ENCODE measurements at regions not wholly inside any gene's neighbourhood (a gene's known extent, or its start where the extent isn't known, plus 50 kb on each side); places are given as distances from the start of the nearest gene placed in this dataset.

- no peak for DNase-seq (ENCODE audit: low spot score)
Measured at GRCh38 chr4:32042486-32043247, 1322.5 kb downstream of the PCDH7 start.

- no peak for DNase-seq (ENCODE audit: low spot score)
Measured at GRCh38 chr4:32043248-32043633, 1323.1 kb downstream of the PCDH7 start.

GRCh38 chr4:32061916-32062315 is 1341.7 kb downstream of the PCDH7 start:
- DNase-seq (ENCODE audit: low spot score), result no peak

DNA sequence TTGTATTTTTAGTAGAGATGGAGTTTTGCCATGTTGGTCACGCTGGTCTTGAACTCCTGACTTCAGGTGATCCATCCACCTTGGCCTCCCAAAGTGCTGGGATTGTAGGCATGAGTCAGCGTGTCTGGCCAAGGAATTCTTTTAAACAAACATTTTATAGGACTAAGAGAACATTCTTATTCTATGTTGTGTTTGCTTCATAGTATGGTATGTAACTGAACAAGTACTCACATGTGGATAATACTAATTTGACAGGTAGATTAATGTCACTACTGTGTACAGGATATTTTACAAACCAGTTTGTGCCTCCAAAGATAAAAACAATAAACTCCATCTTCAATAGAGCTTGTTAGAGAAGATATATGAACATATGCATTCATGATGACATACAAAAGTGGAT is 1353.4 kb downstream of the PCDH7 start:
- DNase-seq (ENCODE audit: low spot score), result no peak

DNA sequence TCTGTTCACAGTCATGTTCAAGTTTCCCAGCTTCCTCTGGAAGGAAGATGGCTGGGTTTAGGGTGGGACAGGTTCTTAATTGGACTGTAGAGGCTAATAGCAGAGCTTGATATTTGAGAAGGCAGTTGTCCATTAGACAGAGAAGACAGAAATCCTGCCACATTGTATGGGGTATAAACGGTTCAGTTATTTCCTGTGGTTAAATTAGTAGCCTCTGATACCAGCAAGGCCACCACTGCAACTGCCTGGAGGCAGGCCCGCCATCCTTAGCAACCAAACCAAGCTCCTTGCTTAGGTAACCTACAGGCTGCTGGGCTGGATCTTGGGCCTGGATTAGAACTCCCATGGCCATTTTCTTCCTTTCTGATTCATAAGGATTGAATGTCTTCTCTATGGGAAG is 1367.0 kb downstream of the PCDH7 start:
- no peak for DNase-seq (ENCODE audit: low spot score)

DNA sequence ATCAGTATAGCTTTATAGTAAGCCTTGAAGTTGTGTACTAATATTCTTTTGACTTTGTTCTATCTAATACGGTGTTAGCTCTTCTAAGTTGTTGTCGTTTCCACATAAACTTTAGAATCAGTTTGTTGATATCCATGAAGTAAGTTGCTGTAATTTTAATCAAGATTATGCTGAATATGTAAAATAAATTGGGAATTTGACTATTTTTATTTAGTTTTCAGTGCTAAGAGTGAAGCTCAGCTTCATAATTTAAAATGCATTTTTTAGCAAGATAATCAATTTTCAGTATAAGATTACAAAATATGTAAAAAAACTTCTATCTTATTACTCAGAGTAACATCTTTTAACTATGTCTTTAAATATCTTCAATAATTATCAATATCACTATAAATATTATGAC is 1374.8 kb downstream of the PCDH7 start:
- no peak for DNase-seq (ENCODE audit: low spot score)

DNA sequence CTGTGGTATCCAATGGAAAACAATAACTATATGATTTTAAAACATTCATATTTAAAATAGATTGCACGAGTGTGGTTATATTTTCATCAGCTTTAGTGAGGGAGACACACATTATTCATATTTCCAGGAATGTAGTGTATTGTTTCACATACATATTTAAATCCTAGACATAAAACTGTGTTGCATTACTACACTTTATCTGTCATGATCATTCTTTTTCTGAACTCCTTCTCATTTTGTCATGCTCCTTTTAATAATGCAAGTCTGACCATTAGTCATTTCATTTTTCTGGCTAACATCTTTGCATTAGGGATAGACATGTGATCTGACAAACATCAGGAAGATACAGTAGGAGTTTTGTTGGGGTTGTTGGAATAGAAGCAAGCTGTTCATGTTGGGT is 1382.7 kb downstream of the PCDH7 start:
- DNase-seq (ENCODE audit: low spot score), result no peak

GRCh38 chr4:32106767-32107166 is 1386.6 kb downstream of the PCDH7 start:
- no peak for DNase-seq (ENCODE audit: low spot score)

DNA sequence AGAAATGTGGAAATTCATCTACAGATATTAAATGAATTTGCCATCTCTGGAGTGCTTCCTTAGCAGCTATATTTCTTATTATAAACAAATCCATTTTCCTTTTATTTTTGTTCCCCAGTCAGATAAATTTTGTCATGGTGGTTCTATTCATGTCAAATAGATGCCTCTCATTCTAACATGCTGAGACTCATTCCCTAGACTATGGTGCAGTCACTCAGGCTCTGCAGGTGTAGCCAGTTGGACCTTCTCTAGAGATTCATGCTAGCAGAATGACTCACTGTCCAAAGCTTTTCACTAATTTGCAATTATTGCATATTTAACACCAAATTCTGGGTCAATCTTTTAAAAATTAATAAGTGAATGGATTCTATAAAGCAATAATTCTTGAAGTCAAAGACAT is 1392.7 kb downstream of the PCDH7 start:
- DNase-seq (ENCODE audit: low spot score), result no peak

- no peak for DNase-seq (ENCODE audit: low spot score)
Measured at GRCh38 chr4:32117693-32118092, 1397.5 kb downstream of the PCDH7 start.

GRCh38 chr4:32119907-32120306 is 1399.7 kb downstream of the PCDH7 start:
- DNase-seq (ENCODE audit: low spot score), result no peak

DNA sequence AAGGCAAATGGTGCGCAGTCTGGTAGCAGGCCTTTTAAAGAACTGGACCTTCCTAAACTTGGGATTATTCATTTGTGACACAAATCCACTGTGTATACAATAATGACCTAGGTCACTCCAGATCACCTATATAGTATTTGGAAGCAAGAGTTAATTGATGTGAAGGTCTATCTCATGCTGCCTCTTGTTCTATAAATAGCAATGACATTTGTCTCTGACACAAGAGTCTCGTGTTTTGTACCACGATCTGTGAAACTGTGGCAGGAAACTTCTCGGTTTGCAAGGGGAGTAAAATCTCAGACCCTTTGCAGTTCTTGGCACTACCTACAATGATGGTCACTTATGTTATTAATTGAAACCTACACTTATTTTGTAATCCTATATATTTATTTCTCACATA is 1408.4 kb downstream of the PCDH7 start:
- DNase-seq (ENCODE audit: low spot score), result no peak

DNA sequence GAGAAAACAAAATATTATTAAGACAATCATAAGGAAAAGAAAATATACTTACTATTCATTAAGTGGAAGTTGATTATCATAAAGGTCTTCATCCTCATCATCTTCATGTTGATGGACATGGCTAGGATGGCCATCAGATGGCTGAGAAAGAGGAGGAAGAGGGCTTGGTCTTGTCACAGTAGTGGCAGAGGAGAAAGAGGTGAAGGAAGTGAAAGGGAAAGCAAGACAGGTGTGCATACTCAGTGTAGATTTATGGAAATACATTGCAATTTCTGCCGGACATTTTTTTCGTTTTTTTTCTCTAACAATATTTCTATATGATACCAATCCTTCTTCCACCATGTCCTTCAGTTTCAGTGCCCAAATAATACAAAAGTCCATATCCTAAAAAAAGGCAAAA is 1409.8 kb downstream of the PCDH7 start:
- no peak for DNase-seq (ENCODE audit: low spot score)

DNA sequence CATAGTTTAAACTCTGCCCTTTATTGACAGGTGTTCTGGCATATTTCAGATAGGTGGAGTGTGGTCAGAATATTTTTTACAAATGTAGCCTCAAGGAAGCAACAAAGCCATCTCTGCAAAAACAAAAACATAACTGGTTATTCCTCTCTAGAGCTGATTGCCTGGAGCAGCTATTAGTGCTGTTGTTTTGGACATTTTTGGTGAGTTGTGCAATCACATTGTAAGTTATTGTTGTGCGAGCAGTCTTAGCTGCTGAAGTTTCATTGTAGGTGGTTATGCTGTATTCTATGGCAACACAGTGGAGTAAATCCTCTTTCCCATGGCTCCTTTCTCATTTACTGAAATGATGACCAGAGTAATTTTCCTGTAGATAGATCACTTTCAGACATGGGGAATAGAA is 1413.0 kb downstream of the PCDH7 start:
- DNase-seq (ENCODE audit: low spot score), result no peak

DNA sequence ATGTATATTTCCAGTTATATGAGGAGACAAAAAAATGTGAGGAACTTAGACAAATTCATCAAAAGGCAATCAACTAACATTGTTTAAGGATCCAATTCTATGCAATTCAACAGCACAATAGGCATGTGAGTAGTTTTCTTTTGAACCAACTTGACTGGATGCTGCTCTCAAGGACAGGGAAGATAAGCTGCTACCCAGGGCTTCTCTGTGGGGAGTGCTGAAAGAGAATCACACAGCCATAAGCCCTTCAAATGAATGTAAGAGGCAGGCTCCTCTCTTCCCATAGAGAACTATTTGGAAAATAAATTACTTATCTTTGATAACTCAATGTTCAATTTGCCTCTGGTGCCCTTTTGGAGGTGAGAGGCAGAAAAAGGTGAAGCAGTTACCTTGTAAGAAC is 1413.6 kb downstream of the PCDH7 start:
- DNase-seq (ENCODE audit: low spot score), result no peak

DNA sequence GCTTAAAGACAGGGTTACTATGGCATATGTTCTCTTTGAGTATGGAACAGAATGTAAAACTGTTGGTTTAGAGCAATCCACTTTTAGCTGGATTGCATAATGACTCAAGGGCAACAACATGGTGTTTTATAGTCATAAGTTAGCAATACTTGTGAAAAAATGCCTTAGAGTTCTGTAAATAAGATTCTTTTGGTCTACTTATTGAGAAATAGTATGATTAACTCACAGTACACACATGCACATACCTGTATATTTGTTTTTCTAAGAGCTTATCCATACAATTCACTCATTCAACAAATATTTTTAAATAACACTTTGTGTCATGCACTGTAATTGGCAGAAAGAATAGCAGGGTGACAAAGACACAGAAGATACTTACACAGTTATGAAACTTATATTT is 1415.5 kb downstream of the PCDH7 start:
- DNase-seq (ENCODE audit: low spot score), result no peak

DNA sequence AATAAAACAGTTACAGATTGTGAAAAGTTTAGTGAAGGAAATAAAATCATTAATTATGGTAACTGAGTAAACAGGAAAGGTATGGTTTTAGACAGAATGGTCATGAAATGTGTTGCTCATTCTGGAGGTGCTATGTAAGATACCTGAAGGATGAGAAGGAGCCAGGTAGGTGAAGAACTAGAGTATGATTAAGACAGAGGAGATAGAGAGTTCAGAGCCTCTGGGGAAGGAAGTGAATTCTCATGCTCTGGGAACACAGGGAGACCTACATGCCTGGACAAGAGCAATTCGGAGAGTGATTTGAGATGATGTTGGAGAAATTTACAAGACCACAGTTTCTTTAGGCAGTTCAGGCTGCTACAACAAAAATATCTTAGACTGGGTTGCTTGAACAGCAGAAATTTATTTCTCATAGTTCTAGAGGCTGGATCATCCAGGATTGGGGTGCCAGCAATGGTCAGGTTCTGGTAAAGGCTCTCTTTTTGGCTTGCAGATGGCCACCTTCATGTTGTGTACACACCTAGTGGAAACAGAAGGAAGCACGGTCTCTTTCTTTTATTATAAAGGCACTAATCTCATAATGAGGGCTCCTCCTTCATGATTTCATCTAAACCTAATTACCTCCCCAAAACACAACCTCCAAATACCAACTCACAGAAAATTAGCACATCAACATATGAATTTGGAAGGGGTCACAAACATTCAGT is 1416.1 kb downstream of the PCDH7 start:
- no peak for DNase-seq (ENCODE audit: low spot score)

- no peak for DNase-seq (ENCODE audit: low spot score)
Measured at GRCh38 chr4:32140636-32141035, 1420.5 kb downstream of the PCDH7 start.

- no peak for DNase-seq (ENCODE audit: low spot score)
Measured at GRCh38 chr4:32142075-32142474, 1421.9 kb downstream of the PCDH7 start.

DNA sequence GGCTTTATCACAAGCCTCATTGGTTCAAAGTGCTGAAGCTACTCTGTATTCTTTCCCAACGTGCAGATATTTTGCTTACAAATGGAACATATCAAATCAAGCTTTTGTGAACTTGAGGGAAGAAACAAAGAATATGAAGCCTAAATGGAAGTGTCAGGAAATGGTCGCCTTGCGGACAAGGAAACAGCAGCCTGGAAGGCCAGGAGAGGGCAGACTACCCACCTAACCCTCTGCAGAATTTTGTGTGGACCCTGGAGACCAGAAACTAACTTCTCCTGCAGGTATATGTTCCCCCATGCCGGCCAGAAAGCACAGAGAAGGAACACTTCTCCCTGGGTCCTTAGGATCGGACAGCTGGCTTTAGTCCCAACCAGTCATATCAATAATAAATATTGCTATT is 1425.8 kb downstream of the PCDH7 start:
- DNase-seq (ENCODE audit: low spot score), result no peak

DNA sequence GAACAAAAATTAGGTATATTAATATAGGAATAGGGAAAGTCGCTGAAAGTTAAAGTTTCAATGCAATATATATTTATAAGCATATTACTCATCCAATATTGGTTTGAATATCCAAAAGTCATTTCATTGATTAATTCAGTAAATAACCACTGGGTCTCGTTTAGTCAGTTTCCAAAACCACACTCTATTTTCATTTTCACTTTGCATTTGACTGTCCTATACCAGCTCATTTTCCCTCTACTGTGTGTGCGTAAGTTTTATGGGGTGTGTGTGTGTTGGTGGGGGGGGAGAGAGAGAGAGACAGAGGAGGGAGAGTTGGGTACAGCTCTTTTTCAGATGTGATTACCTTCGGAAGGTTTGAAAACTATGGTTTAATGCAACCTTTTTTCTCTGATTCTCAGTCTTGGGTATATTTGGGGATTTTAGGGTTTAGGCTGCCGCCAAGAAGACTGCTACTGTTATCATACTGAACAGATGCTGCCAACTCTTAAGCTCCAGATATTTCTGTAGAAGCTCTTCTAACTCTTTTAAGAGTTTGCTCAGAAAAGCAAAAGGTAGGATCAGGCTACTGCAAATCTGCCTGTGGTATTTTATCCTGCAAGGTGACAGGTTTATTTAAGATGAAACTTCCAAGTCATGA is 1427.4 kb downstream of the PCDH7 start:
- DNase-seq (ENCODE audit: low spot score), result no peak

- DNase-seq (ENCODE audit: low spot score), result no peak
Measured at GRCh38 chr4:32148111-32148666, 1428.0 kb downstream of the PCDH7 start.

- no peak for DNase-seq (ENCODE audit: low spot score)
Measured at GRCh38 chr4:32158961-32159360, 1438.8 kb downstream of the PCDH7 start.
